PFSK-1 (cell line): ENCODE measurements at regions not wholly inside any gene's neighbourhood (a gene's known extent, or its start where the extent isn't known, plus 50 kb on each side); places are given as distances from the start of the nearest gene placed in this dataset.

Experiments used
- FOXP2 ChIP-seq: optimal IDR thresholded peaks from 2 replicates; pipeline ENCODE3; 2011; ENCODE audit warnings: borderline replicate concordance, control low read depth, inconsistent platforms; ENCODE audit not compliant: insufficient read depth; ENCODE audit errors: extremely low read length, extremely low read depth
- POLR2AphosphoS5 ChIP-seq: IDR thresholded peaks from 2 replicates; pipeline ENCODE4 v1.6.1; 2012; ENCODE audit warnings: low read depth, mild to moderate bottlenecking, control low read depth, low read length, moderate library complexity
- REST ChIP-seq, 2 experiments: IDR thresholded peaks; 2 replicates each; pipeline versions ENCODE4 v1.6.1 to v1.8.0; 2011 to 2012; ENCODE audit warnings: low read depth in 2 of 2, low read length in 2 of 2, control low read depth in 1 of 2, inconsistent platforms in 1 of 2, mild to moderate bottlenecking in 1 of 2, moderate library complexity in 1 of 2; ENCODE audit not compliant: insufficient read depth in 1 of 2
- SIN3A ChIP-seq: IDR thresholded peaks from 2 replicates; pipeline ENCODE4 v1.6.1; 2012; ENCODE audit warnings: mild to moderate bottlenecking, low read length, moderate library complexity, borderline replicate concordance; ENCODE audit not compliant: insufficient read depth
- TAF1 ChIP-seq: IDR thresholded peaks from 2 replicates; pipeline ENCODE4 v1.6.1; 2012; ENCODE audit warnings: low read length, control low read depth, borderline replicate concordance; ENCODE audit not compliant: insufficient read depth

GRCh38 chr22:49487950-49488349 lies 339.7 kb downstream of the BRD1 start:
- no peak for TF ChIP-seq FOXP2
- TF ChIP-seq REST (IDR thresholded peaks at IDR 0.05; ENCODE audit: insufficient read depth in 1 of 2, low read depth in 2 of 2, low read length in 2 of 2) = no peak
- TF ChIP-seq POLR2AphosphoS5 = no peak
- TF ChIP-seq SIN3A = no peak
- no peak for TF ChIP-seq TAF1

- TF ChIP-seq FOXP2 = no peak
- TF ChIP-seq REST (IDR thresholded peaks at IDR 0.05; ENCODE audit: insufficient read depth in 1 of 2, low read depth in 2 of 2, low read length in 2 of 2) = no peak
- no peak for TF ChIP-seq TAF1
- TF ChIP-seq POLR2AphosphoS5 = no peak
- no peak for TF ChIP-seq SIN3A
Measured at GRCh38 chr22:49486225-49486624, 341.4 kb downstream of the BRD1 start.

GRCh38 chr22:49483946-49484345 lies 343.7 kb downstream of the BRD1 start:
- TF ChIP-seq SIN3A (no peak), TAF1 (no peak), REST (IDR thresholded peaks at IDR 0.05; ENCODE audit: insufficient read depth in 1 of 2, low read depth in 2 of 2, low read length in 2 of 2) (no peak), POLR2AphosphoS5 (no peak), FOXP2 (no peak)

GRCh38 chr22:49483281-49483870 lies 344.3 kb downstream of the BRD1 start:
- no peak for TF ChIP-seq REST (IDR thresholded peaks at IDR 0.05; ENCODE audit: insufficient read depth in 1 of 2, low read depth in 2 of 2, low read length in 2 of 2)
- TF ChIP-seq SIN3A = no peak
- no peak for TF ChIP-seq POLR2AphosphoS5
- TF ChIP-seq TAF1 = no peak
- no peak for TF ChIP-seq FOXP2

- no peak for TF ChIP-seq TAF1
- TF ChIP-seq POLR2AphosphoS5 = no peak
- TF ChIP-seq SIN3A = no peak
- no peak for TF ChIP-seq REST (IDR thresholded peaks at IDR 0.05; ENCODE audit: insufficient read depth in 1 of 2, low read depth in 2 of 2, low read length in 2 of 2)
- no peak for TF ChIP-seq FOXP2
Measured at GRCh38 chr22:49482811-49483210, 344.9 kb downstream of the BRD1 start.
